Activated T-helper 9 cell treated with anti-CD3 and anti-CD28 coated beads, Interleukin-2, amount 50 U/mL, for 16 hours (primary cell): ENCODE measurements at regions not wholly inside any gene's neighbourhood (a gene's known extent, or its start where the extent isn't known, plus 50 kb on each side); places are given as distances from the start of the nearest gene placed in this dataset.

ENCODE experiments used
- DNase-seq: peaks from one replicate; pipeline ENCODE4 v3.0.0-alpha.2; 2020; ENCODE audit warnings: low read depth

DNA sequence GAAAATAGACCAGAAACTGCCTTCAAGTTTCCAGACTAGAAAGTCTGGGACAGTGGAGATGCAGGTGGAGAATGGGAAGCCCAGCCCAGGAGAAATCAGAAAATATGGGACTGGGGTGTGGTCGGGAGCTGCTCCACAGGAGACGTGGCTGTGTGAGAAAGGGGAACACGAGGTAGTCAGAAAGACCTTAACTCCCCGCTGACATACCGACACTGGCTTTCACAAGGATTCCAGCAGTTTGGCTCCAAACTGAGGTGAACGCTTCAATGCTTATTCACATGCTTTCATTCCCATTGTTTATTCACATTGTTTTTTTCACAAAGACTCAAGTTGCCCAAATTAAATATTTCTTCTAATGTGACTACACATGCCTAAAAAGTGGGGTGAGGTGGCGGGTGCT is 111.5 kb upstream of the SLCO3A1 start:
- no peak for DNase-seq

- no peak for DNase-seq
Observed at GRCh38 chr15:91751611-91752010, 101.9 kb upstream of the SLCO3A1 start.

- no peak for DNase-seq
Observed at GRCh38 chr15:91752081-91752785, 101.3 kb upstream of the SLCO3A1 start.

- DNase-seq = no peak
Observed at GRCh38 chr15:91759560-91759959, 93.9 kb upstream of the SLCO3A1 start.

GRCh38 chr15:91765660-91766059 is 87.8 kb upstream of the SLCO3A1 start:
- DNase-seq = no peak

DNA sequence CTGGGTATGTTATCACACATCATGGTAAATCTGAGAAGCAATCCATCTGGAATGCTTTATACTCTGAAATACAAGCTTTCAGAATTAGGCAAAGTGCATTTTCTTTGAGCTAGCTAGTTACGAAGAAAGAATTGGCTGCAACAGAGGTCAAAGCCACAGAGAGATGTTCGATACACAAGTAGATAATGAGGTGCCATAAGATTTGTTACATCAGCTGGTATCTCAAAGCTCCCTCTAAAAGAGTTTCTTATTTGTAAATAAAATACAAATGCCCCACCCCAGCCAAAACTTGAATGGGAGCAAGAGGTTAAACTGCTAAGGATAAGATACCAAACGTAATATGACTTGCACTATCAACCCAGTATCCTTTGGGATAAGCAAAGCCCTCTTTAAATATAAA is 84.0 kb upstream of the SLCO3A1 start:
- DNase-seq = no peak

DNA sequence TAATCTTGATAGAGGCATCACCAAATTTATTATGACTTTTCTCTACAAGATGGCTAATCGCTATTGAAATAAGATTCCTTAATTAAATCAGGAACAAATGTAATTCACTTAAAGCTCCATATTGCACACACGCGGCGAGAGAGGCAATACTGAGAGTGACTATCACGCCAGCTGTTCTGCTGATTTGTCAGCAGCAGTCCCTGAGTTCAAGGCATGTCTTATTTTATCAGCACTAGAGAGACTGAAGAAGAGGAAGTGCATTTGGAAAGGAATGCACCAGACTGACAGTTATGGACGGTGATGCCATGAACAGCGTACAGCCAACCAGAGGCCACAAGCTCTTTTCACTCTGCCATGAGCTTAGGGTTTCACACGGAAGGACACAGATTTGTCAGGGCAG is 83.6 kb upstream of the SLCO3A1 start:
- no peak for DNase-seq

DNA sequence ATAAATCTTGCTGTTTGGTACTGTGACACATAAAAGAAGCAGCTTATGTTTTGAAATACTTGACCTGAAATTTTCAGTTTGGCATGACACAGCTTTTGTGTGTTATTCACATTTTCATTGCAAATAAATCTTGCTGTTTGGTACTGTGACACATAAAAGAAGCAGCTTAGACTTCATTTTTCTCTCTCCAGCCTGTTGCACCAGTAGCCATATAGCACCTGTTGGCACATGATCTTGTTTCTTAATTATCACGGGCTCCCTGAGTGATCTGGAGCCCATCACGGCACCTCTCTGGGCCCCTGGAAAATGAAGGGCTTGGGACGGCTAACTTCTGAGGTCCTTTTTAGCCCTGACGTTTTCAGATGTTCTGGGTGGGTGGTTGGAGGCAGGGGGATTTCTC is 77.4 kb upstream of the SLCO3A1 start:
- DNase-seq = no peak

- DNase-seq = no peak
Observed at GRCh38 chr15:91779960-91780359, 73.5 kb upstream of the SLCO3A1 start.

GRCh38 chr15:91780387-91780786 is 73.1 kb upstream of the SLCO3A1 start:
- DNase-seq = no peak

DNA sequence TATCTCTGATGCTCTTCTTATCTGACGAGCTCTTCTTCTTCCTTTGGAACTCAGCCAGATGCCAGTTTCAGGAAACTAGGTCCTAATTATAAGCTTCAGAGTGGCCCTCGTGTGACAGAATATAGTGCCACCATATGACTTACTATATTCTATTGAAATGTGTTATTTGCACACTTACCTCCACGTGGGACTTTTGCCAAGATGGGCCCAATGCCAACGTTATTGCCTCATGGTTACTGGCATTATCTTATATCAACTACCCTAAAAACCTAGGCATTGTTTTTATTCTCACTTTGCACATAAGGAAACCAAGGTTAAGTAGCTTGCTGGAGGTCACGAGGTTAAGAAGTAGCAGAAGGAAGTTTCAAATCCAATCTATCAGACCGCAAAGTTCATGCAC is 71.3 kb upstream of the SLCO3A1 start:
- no peak for DNase-seq

DNA sequence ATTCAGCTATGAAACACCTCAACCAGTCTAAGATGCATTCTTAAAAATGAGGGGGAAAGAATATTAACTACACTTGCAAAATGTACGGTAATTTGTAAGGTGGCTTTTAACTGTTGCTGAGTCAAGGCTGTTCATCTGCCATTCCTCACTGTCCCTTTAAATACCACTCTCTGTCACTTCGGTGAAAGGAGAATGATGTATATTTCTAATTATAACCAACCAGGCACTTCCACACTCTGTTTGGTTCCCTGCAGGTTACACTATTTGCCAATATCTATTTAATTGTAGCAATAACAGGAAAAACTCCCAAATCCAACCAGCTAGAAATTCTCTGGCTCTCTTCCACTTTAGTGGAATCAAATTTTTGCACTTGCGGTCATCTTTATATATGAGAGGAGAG is 70.5 kb upstream of the SLCO3A1 start:
- no peak for DNase-seq

GRCh38 chr15:91783451-91783850 is 70.1 kb upstream of the SLCO3A1 start:
- no peak for DNase-seq

DNA sequence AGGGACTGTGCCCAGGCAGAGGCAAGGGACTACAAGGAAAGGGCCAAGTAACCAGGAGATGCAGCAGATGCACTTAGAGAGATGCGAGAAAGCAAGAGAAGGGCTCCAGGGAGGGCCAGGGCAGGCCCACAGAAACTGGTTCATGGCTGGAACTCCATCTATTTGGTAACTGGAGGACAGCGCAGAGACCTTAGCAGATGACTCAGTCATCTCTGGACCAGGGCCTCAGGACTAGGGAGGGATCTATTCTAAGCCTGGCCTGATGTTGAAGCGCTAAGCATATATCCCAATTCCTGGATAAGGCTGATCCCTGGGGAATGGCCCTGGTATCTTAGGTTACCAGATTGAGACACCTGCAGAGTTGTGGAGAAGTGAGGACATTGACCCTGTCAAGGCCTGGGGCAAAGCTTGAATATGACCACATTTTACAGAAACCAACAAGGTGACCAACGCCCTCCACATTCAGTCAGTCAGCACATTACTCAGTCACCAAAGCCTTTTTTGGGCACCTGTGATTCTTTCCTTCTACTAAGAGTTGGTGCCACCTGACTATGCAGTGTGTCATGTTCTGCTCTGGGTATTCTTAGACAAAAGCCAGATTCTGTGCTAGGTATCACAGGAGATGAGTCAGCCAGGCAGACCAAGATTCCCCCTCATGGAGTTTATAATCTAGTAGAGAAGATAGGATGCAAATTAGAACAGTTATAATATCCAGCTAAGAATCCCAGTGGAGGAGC is 68.4 kb upstream of the SLCO3A1 start:
- no peak for DNase-seq

GRCh38 chr15:91787198-91787597 is 66.3 kb upstream of the SLCO3A1 start:
- no peak for DNase-seq

DNA sequence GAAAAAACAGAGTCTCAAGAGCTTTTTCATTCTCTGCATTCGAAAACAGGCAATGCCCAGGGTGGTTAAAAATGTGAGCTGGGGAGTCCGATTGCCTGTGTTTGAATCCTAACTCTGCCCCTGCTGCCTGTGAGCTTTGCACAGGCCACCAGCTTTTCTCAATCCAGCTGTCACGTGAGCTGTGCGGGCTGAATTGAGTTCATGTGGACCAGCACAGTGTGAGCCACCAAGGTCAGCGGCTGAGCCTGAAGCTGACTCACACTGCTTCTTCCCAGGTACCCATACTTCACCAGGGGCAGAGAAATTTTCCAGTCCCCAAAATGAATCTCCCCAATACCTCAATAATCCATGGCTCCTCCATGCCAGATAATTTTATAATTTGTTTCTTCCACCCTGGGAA is 64.4 kb upstream of the SLCO3A1 start:
- DNase-seq = no peak

DNA sequence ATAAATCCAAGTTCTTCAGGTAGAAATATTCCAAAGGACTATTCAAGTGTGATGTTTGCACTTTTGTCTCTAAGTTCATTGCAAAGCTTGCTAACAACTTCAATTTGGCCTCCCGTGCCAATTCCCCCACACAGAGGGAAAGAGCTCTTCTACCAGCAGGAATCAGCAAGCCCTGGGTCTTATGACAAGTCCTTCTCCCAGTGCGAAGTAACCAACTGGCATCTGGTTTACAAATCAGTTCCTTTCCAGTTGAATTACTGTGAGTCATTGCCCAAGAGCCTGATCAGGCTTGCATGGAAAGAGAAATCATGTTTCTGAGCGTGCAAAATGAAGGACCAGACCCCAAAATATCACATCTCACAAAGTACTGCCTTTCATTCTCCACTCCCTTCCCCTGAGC is 62.7 kb upstream of the SLCO3A1 start:
- no peak for DNase-seq

GRCh38 chr15:91793771-91794170 is 59.7 kb upstream of the SLCO3A1 start:
- DNase-seq = no peak

DNA sequence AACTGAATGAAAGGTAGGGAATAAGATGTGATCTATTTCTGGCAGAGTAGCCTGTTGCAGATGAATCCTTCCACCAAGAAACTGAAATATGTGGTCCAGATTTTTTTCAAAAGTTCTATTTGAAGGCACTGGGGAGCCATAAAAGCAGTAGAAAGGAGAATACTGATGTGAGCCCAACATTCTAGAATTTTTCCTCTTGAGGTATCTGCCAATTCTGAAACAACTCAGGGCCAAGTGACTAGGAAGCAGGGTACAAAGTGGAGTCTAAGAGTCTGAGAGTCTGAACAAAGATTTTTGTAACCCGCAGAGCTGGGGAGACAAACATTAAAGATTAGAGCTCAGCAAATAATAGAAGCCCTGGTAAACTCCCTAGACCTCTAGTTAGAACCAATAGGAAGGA is 58.3 kb upstream of the SLCO3A1 start:
- DNase-seq = no peak

DNA sequence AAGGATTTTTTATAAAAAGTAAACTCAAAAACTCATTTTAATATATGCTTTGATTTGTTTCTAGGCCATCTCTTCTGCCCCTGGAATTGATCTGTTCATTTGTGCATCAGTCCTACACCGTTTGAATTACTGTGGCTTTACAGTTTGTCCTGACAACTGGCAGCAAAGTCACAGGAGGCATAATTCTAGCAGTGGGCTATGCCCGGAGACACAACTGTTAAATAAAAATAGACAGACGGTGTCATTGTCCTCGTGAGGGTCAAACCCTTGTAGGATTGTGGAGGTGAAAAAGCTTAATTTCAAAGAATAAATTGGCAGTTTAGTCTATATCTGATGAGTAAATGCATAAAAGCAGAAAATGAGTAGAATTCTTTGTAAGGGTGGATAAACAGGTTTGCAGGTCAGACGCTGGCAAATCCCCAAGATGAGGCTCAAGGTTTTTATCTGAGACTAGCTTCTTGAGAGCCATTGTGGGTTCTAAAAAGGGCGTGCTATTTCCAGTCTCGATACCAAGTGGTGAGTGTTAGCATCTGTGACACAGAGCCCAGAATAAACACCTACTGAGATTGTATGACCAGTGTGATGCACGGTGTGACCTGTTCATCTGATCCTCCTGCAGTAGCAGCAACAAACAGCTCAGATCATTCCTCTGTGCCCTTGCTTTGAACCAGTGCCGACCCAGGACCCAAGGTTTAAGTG is 51.5 kb upstream of the SLCO3A1 start:
- no peak for DNase-seq

DNA sequence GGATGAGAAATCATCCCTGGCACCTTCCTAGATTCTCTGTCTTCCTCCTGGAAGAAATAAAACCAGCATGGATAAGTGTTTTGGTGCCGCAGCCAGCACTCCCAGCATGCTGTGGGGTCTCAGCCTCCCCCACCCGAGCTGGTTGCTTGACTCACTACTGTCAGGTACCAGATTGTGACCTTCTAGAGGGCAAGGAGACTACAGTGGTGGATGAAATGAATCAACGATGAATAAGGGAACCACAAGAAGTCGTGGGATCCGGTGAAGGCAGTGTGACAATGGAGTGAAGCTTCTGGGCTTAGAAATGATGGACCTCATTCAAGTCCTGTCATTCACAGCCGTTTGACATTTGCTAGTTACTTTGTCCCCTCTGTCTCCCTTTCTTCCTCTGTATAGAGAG is 50.2 kb upstream of the SLCO3A1 start:
- DNase-seq = no peak
